ENCODE measurements at regions not wholly inside any gene's neighbourhood (a gene's known extent, or its start where the extent isn't known, plus 50 kb on each side); places are given as distances from the start of the nearest gene placed in this dataset.
"Not testable (repeated sequence)": the region's sequence is repeated elsewhere in the genome, so short reads cannot be mapped to it uniquely, and the experiment has no call there.

DNA sequence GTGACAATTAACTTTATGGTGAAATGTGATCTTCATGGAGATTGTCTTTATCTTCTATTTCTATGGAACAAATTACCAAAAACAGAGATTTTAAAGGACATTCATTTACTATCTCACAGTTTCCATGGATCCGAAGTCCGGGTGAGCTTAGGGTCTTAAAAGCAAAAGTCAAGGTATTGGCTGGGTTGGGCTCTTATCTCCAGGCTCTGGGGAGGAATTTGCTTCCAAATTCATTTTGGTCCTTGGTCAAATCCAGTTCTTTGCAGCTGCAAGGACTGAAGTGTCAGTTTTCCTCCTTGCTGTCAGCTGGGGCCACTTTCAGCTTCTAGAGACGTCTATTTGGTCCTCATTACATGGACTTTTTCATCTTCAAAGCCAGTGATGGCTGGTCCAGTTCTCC lies 395.8 kb upstream of the MAF start:
- DNase-seq: no peak

DNA sequence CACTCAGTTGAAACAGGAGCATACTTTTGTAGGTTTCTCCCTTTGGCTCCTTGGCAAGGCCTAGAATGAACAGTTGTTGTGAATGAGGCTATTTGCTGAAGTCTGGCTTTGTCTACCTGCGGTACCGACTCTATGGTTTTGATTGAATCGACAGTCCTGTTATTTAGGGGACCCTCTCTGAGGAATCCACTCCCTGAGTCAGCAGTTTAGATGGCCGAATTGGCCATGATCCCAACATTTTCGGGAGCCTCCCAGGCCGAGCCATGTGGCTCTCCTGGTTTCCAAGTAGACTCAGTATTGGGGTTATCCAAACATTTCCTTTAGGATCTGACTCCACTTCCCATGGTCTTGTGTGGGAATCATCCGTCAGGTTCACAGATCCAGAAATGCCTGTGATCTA lies 394.8 kb upstream of the MAF start:
- DNase-seq: no peak

GRCh38 chr16:79994418-79994817 lies 393.9 kb upstream of the MAF start:
- DNase-seq: no peak

DNA sequence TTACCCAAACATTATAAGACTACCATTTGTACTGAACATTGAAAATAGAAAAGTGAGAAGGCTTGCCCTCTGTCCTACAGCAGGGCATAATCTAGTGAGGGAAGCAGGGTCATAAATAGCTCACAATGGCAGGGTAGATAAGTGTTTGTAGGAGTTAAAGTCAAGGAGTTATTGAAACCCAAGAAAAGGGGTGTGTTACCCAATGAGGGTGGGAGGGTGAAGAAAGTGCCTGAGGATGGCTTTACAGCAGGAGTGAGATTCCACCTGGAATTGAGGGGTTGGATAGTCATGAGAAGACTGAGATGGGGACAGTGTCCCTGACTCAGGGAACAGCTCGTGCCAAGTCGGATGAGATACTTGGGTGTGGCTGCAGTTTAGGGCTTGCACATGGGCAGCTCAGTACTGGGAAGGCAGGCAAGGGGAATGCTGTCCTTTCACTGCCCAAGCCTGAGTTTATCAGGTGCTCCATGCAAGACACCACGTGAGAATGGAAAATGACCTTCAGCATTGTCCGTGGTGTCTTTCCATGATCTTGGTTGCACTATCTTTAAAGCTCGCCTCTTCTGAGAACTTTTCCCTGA lies 393.2 kb upstream of the MAF start:
- DNase-seq: no peak

DNA sequence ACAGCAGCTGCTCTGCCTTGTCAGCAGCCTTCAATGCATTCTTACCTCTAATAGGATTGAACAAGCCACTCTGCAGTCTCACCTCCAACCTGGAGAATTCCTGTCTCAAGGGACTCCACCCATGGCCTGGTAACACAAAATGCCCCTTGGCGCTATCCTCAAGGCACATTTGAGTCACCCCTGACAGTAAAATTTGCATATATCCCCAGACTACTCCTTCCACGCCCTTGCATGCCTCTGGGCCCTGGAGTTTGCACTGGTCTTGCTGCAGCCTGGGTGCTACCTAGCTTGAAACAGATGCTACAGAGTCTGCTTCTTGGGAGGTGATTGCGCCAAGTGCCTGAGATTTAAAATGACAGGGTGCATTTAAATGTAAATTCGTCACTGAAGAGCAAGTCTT lies 391.4 kb upstream of the MAF start:
- DNase-seq: no peak

GRCh38 chr16:79988721-79989220 lies 388.2 kb upstream of the MAF start:
- DNase-seq: no peak

GRCh38 chr16:79988089-79988488 lies 387.6 kb upstream of the MAF start:
- no peak for DNase-seq

GRCh38 chr16:79986352-79986751 lies 385.8 kb upstream of the MAF start:
- DNase-seq: no peak

- DNase-seq: no peak
Measured at GRCh38 chr16:79985606-79986005, 385.1 kb upstream of the MAF start.

DNA sequence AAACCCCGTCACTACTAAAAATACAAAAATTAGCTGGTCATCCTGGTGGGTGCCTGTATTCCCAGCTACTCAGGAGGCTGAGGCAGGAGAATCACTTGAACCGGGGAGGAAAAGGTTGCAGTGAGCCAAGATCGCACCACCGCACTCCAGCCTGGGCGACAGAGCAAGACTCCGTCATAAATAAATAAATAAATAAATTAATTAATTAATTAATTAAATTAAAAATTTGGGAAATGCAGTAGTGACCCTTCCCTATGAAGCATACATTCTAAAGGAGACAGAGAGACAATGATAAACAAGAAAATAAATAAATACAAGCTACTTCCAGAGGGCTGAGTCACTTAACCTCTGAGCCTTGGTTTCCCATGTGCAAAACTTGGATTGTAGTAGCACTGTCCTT lies 383.6 kb upstream of the MAF start:
- DNase-seq: not testable (repeated sequence)

GRCh38 chr16:79982862-79983261 lies 382.3 kb upstream of the MAF start:
- DNase-seq: no peak

DNA sequence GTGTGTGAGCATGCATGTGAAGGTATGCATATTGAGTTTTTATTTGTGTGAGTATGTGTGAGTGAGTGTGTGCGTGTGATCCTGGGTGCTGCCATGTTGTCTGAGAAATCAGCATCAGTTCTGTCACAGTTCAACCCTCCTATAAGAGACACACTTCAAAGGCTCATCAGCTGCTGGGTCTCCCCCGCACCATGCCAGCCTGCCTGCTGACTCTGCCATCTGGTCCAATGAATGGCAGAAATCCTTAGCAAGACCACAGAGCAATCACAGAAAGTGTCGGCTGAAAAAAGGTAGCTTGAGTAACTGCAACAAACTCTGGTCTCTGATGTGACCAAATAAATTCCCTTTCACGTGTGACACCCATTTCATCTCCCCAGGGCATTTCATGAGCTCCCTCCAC lies 381.8 kb upstream of the MAF start:
- no peak for DNase-seq

- no peak for DNase-seq
Measured at GRCh38 chr16:79981814-79982213, 381.3 kb upstream of the MAF start.

- no peak for DNase-seq
Measured at GRCh38 chr16:79980650-79981521, 380.3 kb upstream of the MAF start.

- DNase-seq: no peak
Measured at GRCh38 chr16:79977940-79978836, 377.7 kb upstream of the MAF start.

DNA sequence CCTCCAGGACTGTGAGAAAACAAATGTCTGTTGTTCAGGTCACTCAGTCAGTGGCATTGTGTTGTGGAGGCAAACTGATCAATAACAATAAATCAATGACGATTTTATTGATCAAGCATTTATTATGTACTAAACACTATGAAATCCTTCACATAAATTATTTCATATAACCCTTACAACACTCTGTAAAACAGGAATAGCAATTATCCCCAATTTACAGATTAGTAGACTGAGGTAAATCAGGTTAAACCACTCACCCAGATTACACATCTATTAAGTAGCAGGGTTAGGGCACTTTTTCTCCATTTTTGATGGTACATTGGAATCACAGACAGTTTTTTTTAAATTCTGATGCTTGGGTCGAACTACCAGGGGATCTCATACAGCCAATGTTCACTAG lies 372.8 kb upstream of the MAF start:
- DNase-seq: no peak

DNA sequence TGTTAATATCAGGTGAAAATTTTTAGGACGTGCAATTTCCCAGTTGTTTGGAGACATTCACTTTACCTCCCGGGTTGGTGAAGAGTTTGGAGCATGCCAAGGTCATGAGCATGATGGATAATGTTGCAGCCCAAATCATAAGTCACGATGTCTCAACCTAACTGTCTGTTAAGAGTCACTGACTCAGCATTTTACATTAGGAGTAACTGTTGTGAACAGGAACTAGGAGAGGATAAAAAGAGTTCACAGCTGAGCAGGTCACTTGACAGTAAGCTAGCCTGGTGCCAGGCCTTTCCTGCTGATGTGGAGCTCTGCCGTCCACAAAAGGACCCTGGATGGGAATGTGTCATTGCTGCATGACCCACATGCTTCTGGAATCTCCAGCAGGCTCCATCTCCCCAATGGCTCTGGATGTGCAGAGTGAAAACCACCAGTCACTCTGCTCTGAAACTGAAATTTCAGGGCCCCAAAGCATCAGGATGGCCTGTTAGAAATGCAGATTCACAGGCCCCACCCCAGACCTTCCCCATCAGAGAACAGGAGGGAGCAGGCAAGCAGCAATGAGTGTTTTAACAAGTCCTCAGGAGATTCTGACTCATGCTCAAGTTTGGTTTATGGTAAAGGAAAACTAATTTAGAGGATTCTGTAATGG lies 371.6 kb upstream of the MAF start:
- no peak for DNase-seq

GRCh38 chr16:79971237-79971572 lies 370.7 kb upstream of the MAF start:
- no peak for DNase-seq

GRCh38 chr16:79970551-79971236 lies 370.2 kb upstream of the MAF start:
- DNase-seq: no peak

DNA sequence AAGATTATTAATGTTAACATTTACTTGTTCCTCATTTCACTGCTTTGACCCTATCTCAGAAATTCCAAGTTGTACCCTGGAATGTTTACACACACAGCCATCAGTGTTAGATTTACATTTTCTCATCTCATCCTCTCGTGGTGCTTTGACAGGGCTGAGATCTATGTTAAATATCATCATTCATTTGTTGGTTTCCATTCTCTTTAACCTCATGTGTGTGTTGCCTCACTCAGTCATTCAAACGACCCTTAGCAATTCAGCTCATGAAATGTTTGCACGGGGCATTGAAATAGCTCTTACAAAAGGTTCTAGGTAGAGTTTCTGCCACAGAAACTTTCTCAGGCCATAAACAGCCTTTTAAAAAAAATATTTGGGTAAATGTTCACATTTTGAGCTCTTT lies 369.6 kb upstream of the MAF start:
- DNase-seq: no peak

DNA sequence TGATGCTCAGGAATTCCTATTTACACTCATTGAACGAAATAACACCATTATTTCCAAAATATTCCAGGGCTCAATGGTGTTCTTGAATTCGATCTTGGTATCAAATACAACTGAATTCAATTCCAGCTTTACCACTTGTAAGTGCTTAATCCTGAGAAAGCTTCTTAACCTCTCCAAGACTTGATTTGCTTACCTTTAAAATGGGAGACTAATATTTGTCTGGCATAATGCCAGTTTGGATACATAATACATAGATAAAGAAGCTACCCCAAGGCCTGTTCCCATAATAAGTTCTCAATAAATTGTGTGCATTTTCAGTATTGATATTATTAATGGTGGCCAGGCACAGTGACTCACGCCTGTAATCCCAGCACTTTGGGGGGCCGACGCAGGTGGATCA lies 368.9 kb upstream of the MAF start:
- DNase-seq: no peak

- DNase-seq: no peak
Measured at GRCh38 chr16:79966226-79966625, 365.7 kb upstream of the MAF start.

DNA sequence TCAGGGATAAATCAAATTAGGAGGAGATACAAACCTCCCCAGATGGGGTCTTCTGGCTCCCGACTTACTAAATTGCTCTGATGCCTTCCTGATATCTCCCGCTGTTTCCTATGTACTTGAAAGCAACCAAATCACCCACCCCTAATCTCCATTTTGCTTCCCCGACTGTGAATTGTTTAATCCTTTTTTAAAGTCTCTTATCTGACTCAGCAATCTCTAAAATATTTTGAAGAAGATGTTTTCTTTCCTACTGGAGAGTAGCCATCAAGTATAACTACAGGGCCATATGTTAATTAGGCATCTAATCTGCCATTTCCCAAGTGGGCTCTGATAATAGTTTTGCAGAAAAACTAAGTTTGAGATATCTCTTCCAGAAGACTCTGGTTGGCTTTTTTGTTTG lies 365.2 kb upstream of the MAF start:
- no peak for DNase-seq

Data from activated T-cell treated with anti-CD3 and anti-CD28 coated beads for 4 hours (primary cell).